SK-N-SH (cell line): ENCODE measurements at regions not wholly inside any gene's neighbourhood (a gene's known extent, or its start where the extent isn't known, plus 50 kb on each side); places are given as distances from the start of the nearest gene placed in this dataset.

Source experiments
- CTCF ChIP-seq: fragments of 200-600 bp; sonication (generic); IDR thresholded peaks from 2 replicates; pipeline ENCODE4 v1.6.1; 2017; ENCODE audit warnings: antibody characterized with exemption, mild to moderate bottlenecking, moderate library complexity
- FOSL2 ChIP-seq: IDR thresholded peaks from 2 replicates; pipeline ENCODE4 v1.4.0; 2012; ENCODE audit warnings: low read depth, mild to moderate bottlenecking, moderate library complexity, borderline replicate concordance
- GATA2 ChIP-seq: sonication (generic); formaldehyde crosslinking; IDR thresholded peaks from 2 replicates; pipeline ENCODE4 v1.5.0; 2020; ENCODE audit warnings: mild to moderate bottlenecking, missing genetic modification reagents
- MAX ChIP-seq: IDR thresholded peaks from 2 replicates; pipeline ENCODE4 v1.4.0; 2012; ENCODE audit warnings: low read depth
- POLR2AphosphoS5 ChIP-seq: IDR thresholded peaks from 2 replicates; pipeline ENCODE4 v1.6.1; 2012; ENCODE audit warnings: low read depth, low read length
- RCOR1 ChIP-seq: fragments of 150-350 bp; IDR thresholded peaks from 2 replicates; pipeline ENCODE4 v1.6.1; 2017; ENCODE audit warnings: antibody characterized with exemption, low read length
- RXRA ChIP-seq: IDR thresholded peaks from 2 replicates; pipeline ENCODE4 v1.4.0; 2012; ENCODE audit warnings: low read depth, mild to moderate bottlenecking, borderline replicate concordance

GRCh38 chr9:38274800-38275199 is 117.7 kb upstream of the ALDH1B1 start:
- TF ChIP-seq CTCF (no peak), MAX (no peak), FOSL2 (no peak), RCOR1 (no peak), GATA2 (CRISPR knock-in tag) (no peak), POLR2AphosphoS5 (no peak), RXRA (no peak)
